GM21619 (cell line): ENCODE measurements at regions not wholly inside any gene's neighbourhood (a gene's known extent, or its start where the extent isn't known, plus 50 kb on each side); places are given as distances from the start of the nearest gene placed in this dataset.
"Not testable (repeated sequence)": the region's sequence is repeated elsewhere in the genome, so short reads cannot be mapped to it uniquely, and the experiment has no call there.

Experiments
- ATAC-seq: cut with Tn5 transposase; IDR thresholded peaks from one replicate; pipeline ENCODE4 v1.9.1; 2021; ENCODE audit not compliant: unreplicated experiment

GRCh38 chr4:43586813-43587212 lies 694.3 kb downstream of the GRXCR1 start:
- no peak for ATAC-seq

GRCh38 chr4:43587758-43588157 lies 695.2 kb downstream of the GRXCR1 start:
- no peak for ATAC-seq

- no peak for ATAC-seq
These were observed 714.9 kb downstream of the GRXCR1 start for GRCh38 chr4:43607400-43607799.

GRCh38 chr4:43607827-43608461 lies 715.4 kb downstream of the GRXCR1 start:
- peak; percentile 77 for ATAC-seq

- no peak for ATAC-seq
These were observed 726.7 kb downstream of the GRXCR1 start for GRCh38 chr4:43619219-43619618.

- ATAC-seq: not testable (repeated sequence)
These were observed 745.4 kb downstream of the GRXCR1 start for GRCh38 chr4:43637893-43638292.

- ATAC-seq: no peak
These were observed 759.5 kb downstream of the GRXCR1 start for GRCh38 chr4:43651991-43652390.

- not testable (repeated sequence) for ATAC-seq
These were observed 767.0 kb downstream of the GRXCR1 start for GRCh38 chr4:43659547-43659946.

GRCh38 chr4:43672265-43672885 lies 776.2 kb downstream of the KCTD8 start:
- ATAC-seq: not testable (repeated sequence)

- no peak for ATAC-seq
These were observed 768.2 kb downstream of the KCTD8 start for GRCh38 chr4:43680421-43680820.

GRCh38 chr4:43682551-43682950 lies 766.1 kb downstream of the KCTD8 start:
- no peak for ATAC-seq

GRCh38 chr4:43690116-43690515 lies 758.5 kb downstream of the KCTD8 start:
- no peak for ATAC-seq

- no peak for ATAC-seq
These were observed 754.7 kb downstream of the KCTD8 start for GRCh38 chr4:43693876-43694275.

GRCh38 chr4:43709443-43709842 lies 739.2 kb downstream of the KCTD8 start:
- no peak for ATAC-seq

GRCh38 chr4:43716721-43717395 lies 731.8 kb downstream of the KCTD8 start:
- no peak for ATAC-seq

- ATAC-seq: no peak
These were observed 730.2 kb downstream of the KCTD8 start for GRCh38 chr4:43718369-43718768.

GRCh38 chr4:43732829-43733426 lies 715.7 kb downstream of the KCTD8 start:
- ATAC-seq: no peak

GRCh38 chr4:43742083-43742482 lies 706.5 kb downstream of the KCTD8 start:
- ATAC-seq: no peak

GRCh38 chr4:43754566-43754965 lies 694.0 kb downstream of the KCTD8 start:
- ATAC-seq: no peak

GRCh38 chr4:43757147-43757546 lies 691.5 kb downstream of the KCTD8 start:
- ATAC-seq: no peak

GRCh38 chr4:43758836-43759235 lies 689.8 kb downstream of the KCTD8 start:
- ATAC-seq: no peak
